GM23338 (cell line): ENCODE measurements at regions not wholly inside any gene's neighbourhood (a gene's known extent, or its start where the extent isn't known, plus 50 kb on each side); places are given as distances from the start of the nearest gene placed in this dataset.

Experiments
- ATAC-seq: fragments of 200-7000 bp; cut with Tn5 transposase; 3 replicates; pipeline ENCODE4 v1.9.1; 2020
- DNase-seq: peaks from one replicate; pipeline ENCODE4 v3.0.0-alpha.2; 2015; ENCODE audit warnings: low spot score
- H2AFZ ChIP-seq: fragments of 200-600 bp; sonication (generic); 2 replicates; pipeline ENCODE4 v1.8.0; 2016; ENCODE audit warnings: antibody characterized with exemption, mild to moderate bottlenecking, moderate library complexity
- H3F3A ChIP-seq: fragments of 200-600 bp; sonication (generic); replicated peaks from 2 replicates; pipeline ENCODE4 v1.8.0; 2017; ENCODE audit warnings: antibody characterized with exemption, mixed run types, low read depth
- H3K27ac ChIP-seq: fragments of 200-600 bp; sonication (generic); 2 replicates; pipeline ENCODE4 v1.6.1; 2016; ENCODE audit warnings: low read depth
- H3K27me3 ChIP-seq: fragments of 200-600 bp; sonication (generic); 2 replicates; pipeline ENCODE4 v1.8.0; 2016; ENCODE audit warnings: mild to moderate bottlenecking, mixed run types, moderate library complexity; ENCODE audit not compliant: insufficient read depth
- H3K36me3 ChIP-seq: fragments of 200-600 bp; sonication (generic); 2 replicates; pipeline ENCODE4 v1.8.0; 2016; ENCODE audit warnings: mild to moderate bottlenecking; ENCODE audit not compliant: insufficient read depth
- H3K4me1 ChIP-seq: fragments of 200-600 bp; sonication (generic); 2 replicates; pipeline ENCODE4 v1.8.0; 2016; ENCODE audit warnings: mild to moderate bottlenecking, moderate library complexity; ENCODE audit not compliant: insufficient read depth
- H3K4me2 ChIP-seq: fragments of 200-600 bp; sonication (generic); 2 replicates; pipeline ENCODE4 v1.7.1; 2017; ENCODE audit warnings: mixed run types
- H3K4me3 ChIP-seq: fragments of 200-600 bp; sonication (generic); 2 replicates; pipeline ENCODE4 v1.6.1; 2016; ENCODE audit warnings: mixed run types
- H3K79me2 ChIP-seq: fragments of 200-600 bp; sonication (generic); replicated peaks from 2 replicates; pipeline ENCODE4 v1.8.0; 2017; ENCODE audit warnings: mild to moderate bottlenecking; ENCODE audit not compliant: insufficient read depth
- H3K9me2 ChIP-seq: fragments of 200-600 bp; sonication (generic); 2 replicates; pipeline ENCODE4 v1.8.0; 2017; ENCODE audit not compliant: insufficient read depth
- H4K20me1 ChIP-seq: fragments of 200-600 bp; sonication (generic); replicated peaks from 2 replicates; pipeline ENCODE4 v1.8.0; 2017; ENCODE audit warnings: mild to moderate bottlenecking; ENCODE audit not compliant: insufficient read depth
- H3K27ac Mint-ChIP-seq: 2 replicates; pipeline ENCODE4 v1.8.0; 2020; ENCODE audit warnings: inconsistent platforms, mild to moderate bottlenecking, moderate library complexity, mixed read lengths
- H3K27me3 Mint-ChIP-seq: 3 replicates; pipeline ENCODE4 v1.8.0; 2022; ENCODE audit warnings: low read depth, mild to moderate bottlenecking, moderate library complexity, mixed read lengths, inconsistent platforms; ENCODE audit not compliant: insufficient read depth, poor library complexity
- H3K36me3 Mint-ChIP-seq: 3 replicates; pipeline ENCODE4 v1.8.0; 2021; ENCODE audit warnings: low read depth, mild to moderate bottlenecking, inconsistent platforms, moderate library complexity, mixed read lengths
- H3K4me1 Mint-ChIP-seq: 3 replicates; pipeline ENCODE4 v1.8.0; 2020; ENCODE audit warnings: mild to moderate bottlenecking, inconsistent platforms, mixed read lengths
- H3K4me3 Mint-ChIP-seq: 3 replicates; pipeline ENCODE4 v1.8.0; 2021; ENCODE audit warnings: moderate library complexity, mild to moderate bottlenecking, inconsistent platforms, mixed read lengths
- H3K9me3 Mint-ChIP-seq: 3 replicates; pipeline ENCODE4 v1.8.0; 2020; ENCODE audit warnings: moderate library complexity, mild to moderate bottlenecking, inconsistent platforms, mixed read lengths
- CREB1 ChIP-seq: fragments of 250-450 bp; sonication (Bioruptor Pico); IDR thresholded peaks from 2 replicates; pipeline ENCODE4 v1.5.0; 2020; ENCODE audit warnings: low read depth, mild to moderate bottlenecking, moderate library complexity
- ETS1 ChIP-seq: IDR thresholded peaks from 2 replicates; pipeline ENCODE4 v1.6.1; 2016; ENCODE audit warnings: antibody characterized with exemption
- EZH2 ChIP-seq: fragments of 200-600 bp; sonication (generic); IDR thresholded peaks from one replicate; pipeline ENCODE4 v1.8.0; 2017; ENCODE audit warnings: antibody characterized with exemption, mild to moderate bottlenecking, low read depth; ENCODE audit not compliant: unreplicated experiment
- EZH2phosphoT487 ChIP-seq: fragments of 200-600 bp; sonication (generic); IDR thresholded peaks from one replicate; pipeline ENCODE4 v1.8.1; 2018; ENCODE audit warnings: antibody characterized with exemption; ENCODE audit not compliant: unreplicated experiment
- NANOG ChIP-seq: IDR thresholded peaks from 2 replicates; pipeline ENCODE4 v1.6.1; 2016; ENCODE audit warnings: antibody characterized with exemption, borderline replicate concordance
- POLR2AphosphoS5 ChIP-seq: IDR thresholded peaks from 2 replicates; pipeline ENCODE4 v1.6.1; 2016; ENCODE audit warnings: antibody characterized with exemption, low read depth
- REST ChIP-seq: IDR thresholded peaks from one replicate; pipeline ENCODE4 v1.6.1; 2018; ENCODE audit warnings: antibody characterized with exemption; ENCODE audit not compliant: unreplicated experiment
- STAT1 ChIP-seq: IDR thresholded peaks from one replicate; pipeline ENCODE4 v1.6.1; 2016; ENCODE audit warnings: antibody characterized with exemption; ENCODE audit not compliant: unreplicated experiment
- ZNF331 ChIP-seq: fragments of 250-450 bp; sonication (Bioruptor Pico); IDR thresholded peaks from 2 replicates; pipeline ENCODE4 v1.5.0; 2020; ENCODE audit warnings: low read depth, mild to moderate bottlenecking, moderate library complexity
- TF ChIP-seq, protein P1 (sequence below): fragments of 250-450 bp; sonication (Bioruptor Pico); IDR thresholded peaks from 2 replicates; pipeline ENCODE4 v1.5.0; 2020; ENCODE audit warnings: mild to moderate bottlenecking, moderate library complexity

DNA sequence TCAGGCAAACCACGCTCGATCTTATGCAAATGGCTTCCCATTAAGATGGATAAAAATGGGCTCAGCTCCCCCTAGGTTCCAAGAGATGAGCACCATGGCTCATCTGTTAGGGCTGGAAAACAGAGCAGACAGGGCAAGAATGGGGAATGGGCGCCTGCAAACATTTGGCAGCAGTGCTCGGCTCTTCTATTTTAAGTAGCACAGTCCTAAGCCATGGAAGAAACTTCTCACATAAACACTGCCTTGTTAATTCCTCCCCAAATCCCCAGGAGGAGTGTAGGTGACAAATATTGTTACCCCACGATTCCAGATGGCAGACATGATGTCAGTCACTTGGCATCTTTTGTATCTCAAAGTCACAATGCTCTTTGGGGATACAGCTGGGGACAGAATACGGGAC is 221.8 kb downstream of the ICE1 start:
- Histone ChIP-seq H2AFZ (peak overlapping the region; percentile 76), H3K4me1 (no peaks in the 10 kb centered on the region), H3F3A (no peaks in the 10 kb centered on the region), H3K27me3 (no peaks in the 10 kb centered on the region), H4K20me1 (no peaks in the 10 kb centered on the region), H3K9me2 (0 out of 2 replicates have a peak, but pooled peaks cover 9% of the 10 kb centered on the region), H3K79me2 (no peaks in the 10 kb centered on the region), H3K4me3 (no peak overlapping the region), H3K4me2 (no peak overlapping the region), H3K27ac (no peak overlapping the region), H3K36me3 (no peaks in the 10 kb centered on the region)
- peaks cover 5% of the 10 kb centered on the region; the same call in 1 of the 3 replicates for H3K4me1 Mint-ChIP-seq
- no peaks in the 10 kb centered on the region for H3K36me3 Mint-ChIP-seq
- H3K27ac Mint-ChIP-seq: no peak overlapping the region
- H3K4me3 Mint-ChIP-seq: no peak overlapping the region
- TF ChIP-seq ETS1 (no peak), NANOG (no peak), STAT1 (no peak)
- ATAC-seq: no peak
- H3K9me3 Mint-ChIP-seq: no peaks in the 10 kb centered on the region; the same call in 2 of the 3 replicates
- DNase-seq: peak; percentile 6
- H3K27me3 Mint-ChIP-seq: peaks cover 1% of the 10 kb centered on the region

DNA sequence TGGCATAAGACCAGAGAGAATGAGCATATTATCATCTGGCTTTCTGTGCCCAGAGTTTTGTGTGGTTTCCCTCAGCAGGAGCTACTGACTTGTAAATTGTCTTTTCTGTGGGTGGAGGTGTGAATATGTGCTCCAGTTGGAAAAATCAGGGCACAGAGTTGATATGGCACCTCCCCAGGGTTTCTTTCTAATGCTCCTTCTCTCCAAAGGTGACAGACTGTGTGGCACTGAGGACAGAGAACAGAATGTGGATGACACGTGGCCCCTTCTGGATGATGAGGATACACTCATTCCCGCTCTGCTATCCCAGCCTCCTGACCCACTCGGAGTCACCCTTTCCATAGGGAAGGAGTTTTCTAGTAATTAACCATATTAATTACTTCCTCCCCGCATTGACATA is 221.0 kb downstream of the ICE1 start:
- H3K36me3 Mint-ChIP-seq: no peaks in the 10 kb centered on the region
- no peak overlapping the region for H3K4me3 ChIP-seq
- no peak overlapping the region for H3K4me2 ChIP-seq
- H3K36me3 ChIP-seq: no peaks in the 10 kb centered on the region
- no peaks in the 10 kb centered on the region for H4K20me1 ChIP-seq
- H3K79me2 ChIP-seq: no peaks in the 10 kb centered on the region
- H3K4me1 ChIP-seq: no peaks in the 10 kb centered on the region
- H3K27me3 Mint-ChIP-seq: no peaks in the 10 kb centered on the region
- H3K27ac ChIP-seq: no peak overlapping the region
- no peaks in the 10 kb centered on the region for H3F3A ChIP-seq
- H3K4me1 Mint-ChIP-seq: peaks cover 5% of the 10 kb centered on the region; the same call in 1 of the 3 replicates
- H3K27me3 ChIP-seq: no peaks in the 10 kb centered on the region
- H3K27ac Mint-ChIP-seq: no peak overlapping the region
- no peaks in the 10 kb centered on the region for H3K9me3 Mint-ChIP-seq
- DNase-seq (no peak), ATAC-seq (no peak)
- no peak overlapping the region for H2AFZ ChIP-seq
- 0 out of 2 replicates have a peak, but pooled peaks cover 9% of the 10 kb centered on the region for H3K9me2 ChIP-seq
- no peak overlapping the region for H3K4me3 Mint-ChIP-seq
- no peak for TF ChIP-seq POLR2AphosphoS5
- no peak for TF ChIP-seq STAT1
- TF ChIP-seq, protein P1, sequence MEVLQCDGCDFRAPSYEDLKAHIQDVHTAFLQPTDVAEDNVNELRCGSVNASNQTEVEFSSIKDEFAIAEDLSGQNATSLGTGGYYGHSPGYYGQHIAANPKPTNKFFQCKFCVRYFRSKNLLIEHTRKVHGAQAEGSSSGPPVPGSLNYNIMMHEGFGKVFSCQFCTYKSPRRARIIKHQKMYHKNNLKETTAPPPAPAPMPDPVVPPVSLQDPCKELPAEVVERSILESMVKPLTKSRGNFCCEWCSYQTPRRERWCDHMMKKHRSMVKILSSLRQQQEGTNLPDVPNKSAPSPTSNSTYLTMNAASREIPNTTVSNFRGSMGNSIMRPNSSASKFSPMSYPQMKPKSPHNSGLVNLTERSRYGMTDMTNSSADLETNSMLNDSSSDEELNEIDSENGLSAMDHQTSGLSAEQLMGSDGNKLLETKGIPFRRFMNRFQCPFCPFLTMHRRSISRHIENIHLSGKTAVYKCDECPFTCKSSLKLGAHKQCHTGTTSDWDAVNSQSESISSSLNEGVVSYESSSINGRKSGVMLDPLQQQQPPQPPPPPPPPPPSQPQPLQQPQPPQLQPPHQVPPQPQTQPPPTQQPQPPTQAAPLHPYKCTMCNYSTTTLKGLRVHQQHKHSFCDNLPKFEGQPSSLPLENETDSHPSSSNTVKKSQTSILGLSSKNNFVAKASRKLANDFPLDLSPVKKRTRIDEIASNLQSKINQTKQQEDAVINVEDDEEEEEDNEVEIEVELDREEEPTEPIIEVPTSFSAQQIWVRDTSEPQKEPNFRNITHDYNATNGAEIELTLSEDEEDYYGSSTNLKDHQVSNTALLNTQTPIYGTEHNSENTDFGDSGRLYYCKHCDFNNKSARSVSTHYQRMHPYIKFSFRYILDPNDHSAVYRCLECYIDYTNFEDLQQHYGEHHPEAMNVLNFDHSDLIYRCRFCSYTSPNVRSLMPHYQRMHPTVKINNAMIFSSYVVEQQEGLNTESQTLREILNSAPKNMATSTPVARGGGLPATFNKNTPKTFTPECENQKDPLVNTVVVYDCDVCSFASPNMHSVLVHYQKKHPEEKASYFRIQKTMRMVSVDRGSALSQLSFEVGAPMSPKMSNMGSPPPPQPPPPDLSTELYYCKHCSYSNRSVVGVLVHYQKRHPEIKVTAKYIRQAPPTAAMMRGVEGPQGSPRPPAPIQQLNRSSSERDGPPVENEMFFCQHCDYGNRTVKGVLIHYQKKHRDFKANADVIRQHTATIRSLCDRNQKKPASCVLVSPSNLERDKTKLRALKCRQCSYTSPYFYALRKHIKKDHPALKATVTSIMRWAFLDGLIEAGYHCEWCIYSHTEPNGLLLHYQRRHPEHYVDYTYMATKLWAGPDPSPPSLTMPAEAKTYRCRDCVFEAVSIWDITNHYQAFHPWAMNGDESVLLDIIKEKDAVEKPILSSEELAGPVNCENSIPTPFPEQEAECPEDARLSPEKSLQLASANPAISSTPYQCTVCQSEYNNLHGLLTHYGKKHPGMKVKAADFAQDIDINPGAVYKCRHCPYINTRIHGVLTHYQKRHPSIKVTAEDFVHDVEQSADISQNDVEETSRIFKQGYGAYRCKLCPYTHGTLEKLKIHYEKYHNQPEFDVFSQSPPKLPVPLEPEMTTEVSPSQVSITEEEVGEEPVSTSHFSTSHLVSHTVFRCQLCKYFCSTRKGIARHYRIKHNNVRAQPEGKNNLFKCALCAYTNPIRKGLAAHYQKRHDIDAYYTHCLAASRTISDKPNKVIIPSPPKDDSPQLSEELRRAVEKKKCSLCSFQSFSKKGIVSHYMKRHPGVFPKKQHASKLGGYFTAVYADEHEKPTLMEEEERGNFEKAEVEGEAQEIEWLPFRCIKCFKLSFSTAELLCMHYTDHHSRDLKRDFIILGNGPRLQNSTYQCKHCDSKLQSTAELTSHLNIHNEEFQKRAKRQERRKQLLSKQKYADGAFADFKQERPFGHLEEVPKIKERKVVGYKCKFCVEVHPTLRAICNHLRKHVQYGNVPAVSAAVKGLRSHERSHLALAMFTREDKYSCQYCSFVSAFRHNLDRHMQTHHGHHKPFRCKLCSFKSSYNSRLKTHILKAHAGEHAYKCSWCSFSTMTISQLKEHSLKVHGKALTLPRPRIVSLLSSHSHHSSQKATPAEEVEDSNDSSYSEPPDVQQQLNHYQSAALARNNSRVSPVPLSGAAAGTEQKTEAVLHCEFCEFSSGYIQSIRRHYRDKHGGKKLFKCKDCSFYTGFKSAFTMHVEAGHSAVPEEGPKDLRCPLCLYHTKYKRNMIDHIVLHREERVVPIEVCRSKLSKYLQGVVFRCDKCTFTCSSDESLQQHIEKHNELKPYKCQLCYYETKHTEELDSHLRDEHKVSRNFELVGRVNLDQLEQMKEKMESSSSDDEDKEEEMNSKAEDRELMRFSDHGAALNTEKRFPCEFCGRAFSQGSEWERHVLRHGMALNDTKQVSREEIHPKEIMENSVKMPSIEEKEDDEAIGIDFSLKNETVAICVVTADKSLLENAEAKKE (CRISPR knock-in tag): no peak
- no peak for TF ChIP-seq EZH2
- TF ChIP-seq NANOG: no peak
- TF ChIP-seq EZH2phosphoT487: no peak
- TF ChIP-seq CREB1 (CRISPR knock-in tag): no peak
- no peak for TF ChIP-seq ZNF331 (CRISPR knock-in tag)
- no peak for TF ChIP-seq REST
